Liver (tissue), 8 donors: ENCODE measurements at regions not wholly inside any gene's neighbourhood (a gene's known extent, or its start where the extent isn't known, plus 50 kb on each side); places are given as distances from the start of the nearest gene placed in this dataset.

Source experiments
- DNase-seq: peaks from one replicate; pipeline ENCODE4 v3.0.0-alpha.2; 2017; ENCODE audit warnings: low spot score
- H3K27ac ChIP-seq, 2 donors: one replicate each; pipeline ENCODE4 v1.7.0; 2013; ENCODE audit warnings: inconsistent platforms in 2 of 2, low read length in 2 of 2, control low read depth in 1 of 2, low read depth in 1 of 2, mild to moderate bottlenecking in 1 of 2
- H3K27me3 ChIP-seq, 4 donors: one replicate each; pipeline versions ENCODE4 v1.6.1 to v1.7.0; 2013; ENCODE audit warnings: low read length in 3 of 4, inconsistent platforms in 1 of 4, mild to moderate bottlenecking in 1 of 4, moderate library complexity in 1 of 4; ENCODE audit not compliant: control insufficient read depth in 4 of 4, insufficient read depth in 4 of 4
- H3K36me3 ChIP-seq, 4 donors: one replicate each; pipeline versions ENCODE4 v1.6.1 to v1.7.0; 2013; ENCODE audit warnings: low read length in 3 of 4, mild to moderate bottlenecking in 3 of 4, low read depth in 1 of 4, moderate library complexity in 1 of 4; ENCODE audit not compliant: control insufficient read depth in 4 of 4, insufficient read depth in 3 of 4
- H3K4me1 ChIP-seq, 4 donors: one replicate each; pipeline versions ENCODE4 v1.6.1 to v1.7.0; 2013; ENCODE audit warnings: low read length in 3 of 4, mild to moderate bottlenecking in 3 of 4, moderate library complexity in 1 of 4; ENCODE audit not compliant: control insufficient read depth in 4 of 4, insufficient read depth in 4 of 4
- H3K4me3 ChIP-seq, 3 donors: one replicate each; pipeline versions ENCODE4 v1.6.1 to v1.7.0; 2013; ENCODE audit warnings: low read length in 3 of 3, control low read depth in 1 of 3, low read depth in 1 of 3, mild to moderate bottlenecking in 1 of 3
- H3K9ac ChIP-seq, 2 donors: one replicate each; pipeline ENCODE4 v1.7.0; 2013; ENCODE audit warnings: low read length in 2 of 2, mild to moderate bottlenecking in 2 of 2, moderate library complexity in 2 of 2, control low read depth in 1 of 2, low read depth in 1 of 2
- H3K9me3 ChIP-seq, 4 donors: one replicate each; pipeline versions ENCODE4 v1.6.1 to v1.7.0; 2013; ENCODE audit warnings: low read length in 3 of 4; ENCODE audit not compliant: control insufficient read depth in 4 of 4
- ATF3 ChIP-seq: IDR thresholded peaks from 2 replicates; pipeline ENCODE4 v1.6.1; 2016; ENCODE audit warnings: antibody characterized with exemption
- EGR1 ChIP-seq, 2 donors: IDR thresholded peaks; 2 replicates each; pipeline ENCODE4 v1.6.1; 2016 to 2018; ENCODE audit warnings: antibody characterized with exemption in 2 of 2, low read depth in 2 of 2
- FOXA1 ChIP-seq: IDR thresholded peaks from 2 replicates; pipeline ENCODE4 v1.6.1; 2016; ENCODE audit warnings: antibody characterized with exemption
- FOXA2 ChIP-seq: IDR thresholded peaks from 2 replicates; pipeline ENCODE4 v1.6.1; 2016; ENCODE audit warnings: antibody characterized with exemption
- GABPA ChIP-seq, 2 donors: IDR thresholded peaks in 1 of 2; conservative IDR thresholded peaks in 1 of 2; 2 replicates each; pipeline ENCODE4 v1.6.1; 2016; ENCODE audit warnings: antibody characterized with exemption in 2 of 2, mild to moderate bottlenecking in 1 of 2, moderate library complexity in 1 of 2
- HNF4A ChIP-seq, 2 donors: conservative IDR thresholded peaks; 2 replicates each; pipeline ENCODE4 v1.6.1; 2016; ENCODE audit warnings: antibody characterized with exemption in 2 of 2, mild to moderate bottlenecking in 2 of 2
- JUND ChIP-seq, 2 donors: IDR thresholded peaks; 2 replicates each; pipeline ENCODE4 v1.6.1; 2016; ENCODE audit warnings: antibody characterized with exemption in 2 of 2
- MAX ChIP-seq: IDR thresholded peaks from 2 replicates; pipeline ENCODE4 v1.6.1; 2016; ENCODE audit warnings: antibody characterized with exemption
- NR2F2 ChIP-seq: IDR thresholded peaks from 2 replicates; pipeline ENCODE4 v1.6.1; 2016; ENCODE audit warnings: antibody characterized with exemption
- RAD21 ChIP-seq, 2 donors: IDR thresholded peaks; 2 replicates each; pipeline ENCODE4 v1.6.1; 2016; ENCODE audit warnings: antibody characterized with exemption in 2 of 2, mild to moderate bottlenecking in 2 of 2
- REST ChIP-seq: IDR thresholded peaks from 2 replicates; pipeline ENCODE4 v1.6.1; 2016; ENCODE audit warnings: antibody characterized with exemption, mild to moderate bottlenecking
- RXRA ChIP-seq, 2 donors: IDR thresholded peaks; 2 replicates each; pipeline ENCODE4 v1.6.1; 2017 to 2018; ENCODE audit warnings: antibody characterized with exemption in 2 of 2, mild to moderate bottlenecking in 1 of 2
- SP1 ChIP-seq: IDR thresholded peaks from 2 replicates; pipeline ENCODE4 v1.6.1; 2018; ENCODE audit warnings: antibody characterized with exemption, mild to moderate bottlenecking
- TAF1 ChIP-seq: conservative IDR thresholded peaks from 2 replicates; pipeline ENCODE4 v1.6.1; 2016; ENCODE audit warnings: antibody characterized with exemption, mild to moderate bottlenecking
- YY1 ChIP-seq: IDR thresholded peaks from 2 replicates; pipeline ENCODE4 v1.6.1; 2016; ENCODE audit warnings: antibody characterized with exemption, mild to moderate bottlenecking
- ZBTB33 ChIP-seq: IDR thresholded peaks from 2 replicates; pipeline ENCODE4 v1.6.1; 2016; ENCODE audit warnings: antibody characterized with exemption
- WGBS: extraction: QIAGEN DNeasy Blood & Tissue Kit; methylation state at CpG from one replicate; pipeline ENCODE4 v1.1.7; 2013; 5-methylcytosine and 5-hydroxymethylcytosine counted together
- TF ChIP-seq, protein P1 (sequence below): fragments of 150-350 bp; IDR thresholded peaks from 2 replicates; pipeline ENCODE4 v1.5.1; 2017; ENCODE audit warnings: improper control_type of control experiment, low read depth, low read length; ENCODE audit not compliant: missing input control
- donor health status: healthy.
- donor health status: healthy.
- donor health status: healthy.
- donor health status: healthy.
- donor health status: healthy.

GRCh38 chr15:93917181-93917580, 314.2 kb upstream of the MCTP2 start:
- no peak overlapping the region for H3K9ac ChIP-seq
- no peak overlapping the region for H3K4me3 ChIP-seq
- TF ChIP-seq YY1 (no peak), SP1 (no peak), EGR1 (IDR thresholded peaks at IDR 0.05; ENCODE audit: low read depth in 2 of 2) (no peak), RAD21 (IDR thresholded peaks at IDR 0.05) (no peak), ATF3 (no peak), REST (no peak), NR2F2 (no peak), FOXA1 (no peak), MAX (no peak), GABPA (IDR thresholded peaks at IDR 0.05 in 1 of 2, conservative IDR thresholded peaks at IDR 0.05 in 1 of 2) (no peak), TAF1 (no peak), JUND (IDR thresholded peaks at IDR 0.05) (no peak), FOXA2 (no peak), ZBTB33 (no peak), HNF4A (conservative IDR thresholded peaks at IDR 0.05) (no peak), RXRA (IDR thresholded peaks at IDR 0.05) (no peak)
- TF ChIP-seq, protein P1, sequence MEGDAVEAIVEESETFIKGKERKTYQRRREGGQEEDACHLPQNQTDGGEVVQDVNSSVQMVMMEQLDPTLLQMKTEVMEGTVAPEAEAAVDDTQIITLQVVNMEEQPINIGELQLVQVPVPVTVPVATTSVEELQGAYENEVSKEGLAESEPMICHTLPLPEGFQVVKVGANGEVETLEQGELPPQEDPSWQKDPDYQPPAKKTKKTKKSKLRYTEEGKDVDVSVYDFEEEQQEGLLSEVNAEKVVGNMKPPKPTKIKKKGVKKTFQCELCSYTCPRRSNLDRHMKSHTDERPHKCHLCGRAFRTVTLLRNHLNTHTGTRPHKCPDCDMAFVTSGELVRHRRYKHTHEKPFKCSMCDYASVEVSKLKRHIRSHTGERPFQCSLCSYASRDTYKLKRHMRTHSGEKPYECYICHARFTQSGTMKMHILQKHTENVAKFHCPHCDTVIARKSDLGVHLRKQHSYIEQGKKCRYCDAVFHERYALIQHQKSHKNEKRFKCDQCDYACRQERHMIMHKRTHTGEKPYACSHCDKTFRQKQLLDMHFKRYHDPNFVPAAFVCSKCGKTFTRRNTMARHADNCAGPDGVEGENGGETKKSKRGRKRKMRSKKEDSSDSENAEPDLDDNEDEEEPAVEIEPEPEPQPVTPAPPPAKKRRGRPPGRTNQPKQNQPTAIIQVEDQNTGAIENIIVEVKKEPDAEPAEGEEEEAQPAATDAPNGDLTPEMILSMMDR = no peak
- H3K4me1 ChIP-seq = no peaks in the 10 kb centered on the region
- no peaks in the 10 kb centered on the region for H3K36me3 ChIP-seq
- H3K27ac ChIP-seq = no peak overlapping the region
- H3K9me3 ChIP-seq = no peaks in the 10 kb centered on the region
- WGBS = 80% methylated on average over 1 of the region's 1 CpG
- DNase-seq = no peak
- H3K27me3 ChIP-seq = peaks cover 0 to 3% (median 0%) of the 10 kb centered on the region in 4 donors

DNA sequence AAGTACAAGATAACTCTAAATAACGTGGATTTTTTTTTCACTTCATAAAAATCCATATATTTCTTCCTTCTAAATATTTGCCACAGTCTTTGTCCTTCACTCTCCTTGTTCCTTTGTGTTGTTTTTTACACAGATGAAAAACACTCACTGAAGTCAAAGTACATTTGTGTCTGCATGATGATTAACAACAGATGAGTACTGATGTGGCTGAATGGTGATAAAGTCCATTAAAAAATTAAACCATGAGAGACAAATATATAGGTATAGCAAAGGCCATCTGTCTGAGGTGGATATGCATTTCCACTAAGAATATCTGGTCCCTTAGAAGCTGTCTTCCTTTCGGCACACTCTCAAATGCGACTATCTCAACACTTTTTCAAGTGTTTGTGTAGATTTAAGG, 317.5 kb upstream of the MCTP2 start:
- no peak overlapping the region for H3K27ac ChIP-seq
- no peaks in the 10 kb centered on the region for H3K4me1 ChIP-seq
- 74% methylated on average over 3 of the region's 3 CpGs for WGBS
- H3K9ac ChIP-seq = no peak overlapping the region
- DNase-seq = no peak
- no peaks in the 10 kb centered on the region for H3K36me3 ChIP-seq
- no peak for TF ChIP-seq REST
- H3K4me3 ChIP-seq = no peak overlapping the region
- H3K9me3 ChIP-seq = no peaks in the 10 kb centered on the region
- H3K27me3 ChIP-seq = peaks cover 0 to 7% (median 0%) of the 10 kb centered on the region in 4 donors
